H9 (cell line): ENCODE measurements at regions not wholly inside any gene's neighbourhood (a gene's known extent, or its start where the extent isn't known, plus 50 kb on each side); places are given as distances from the start of the nearest gene placed in this dataset.

Source experiments
- DNase-seq: peaks from one replicate; pipeline ENCODE4 v3.0.0-alpha.2; 2017
- H2AFZ ChIP-seq: one replicate; pipeline ENCODE4 v1.6.1; 2013; ENCODE audit warnings: mild to moderate bottlenecking, low read length, control low read depth, moderate library complexity
- H2AK5ac ChIP-seq: 2 replicates; pipeline ENCODE4 v1.6.1; 2013; ENCODE audit warnings: low read length, control low read depth, mixed read lengths; ENCODE audit not compliant: insufficient read length
- H2BK120ac ChIP-seq: one replicate; pipeline ENCODE4 v1.6.1; 2013; ENCODE audit warnings: low read depth, mild to moderate bottlenecking, low read length, control low read depth, inconsistent platforms; ENCODE audit not compliant: poor library complexity, severe bottlenecking
- H2BK12ac ChIP-seq: 2 replicates; pipeline ENCODE4 v1.6.1; 2013; ENCODE audit warnings: low read length, control low read depth, mixed read lengths, low read depth; ENCODE audit not compliant: insufficient read length
- H2BK15ac ChIP-seq: 2 replicates; pipeline ENCODE4 v1.6.1; 2013; ENCODE audit warnings: low read depth, low read length, control low read depth
- H2BK20ac ChIP-seq: one replicate; pipeline ENCODE4 v1.6.1; 2013; ENCODE audit warnings: low read depth, mild to moderate bottlenecking, low read length, control low read depth, inconsistent platforms; ENCODE audit not compliant: poor library complexity, severe bottlenecking
- H2BK5ac ChIP-seq: 2 replicates; pipeline ENCODE4 v1.6.1; 2013; ENCODE audit warnings: low read length, control low read depth, mixed read lengths; ENCODE audit not compliant: insufficient read length
- H3K14ac ChIP-seq: 2 replicates; pipeline ENCODE4 v1.6.1; 2013; ENCODE audit warnings: low read length, control low read depth; ENCODE audit not compliant: insufficient read depth
- H3K18ac ChIP-seq: 2 replicates; pipeline ENCODE4 v1.6.1; 2013; ENCODE audit warnings: low read depth, mild to moderate bottlenecking, mixed read lengths, low read length, control low read depth; ENCODE audit not compliant: insufficient read length
- H3K23ac ChIP-seq: 2 replicates; pipeline ENCODE4 v1.6.1; 2013; ENCODE audit warnings: low read length, control low read depth, mixed read lengths, low read depth; ENCODE audit not compliant: insufficient read length
- H3K23me2 ChIP-seq: 2 replicates; pipeline ENCODE4 v1.6.1; 2013; ENCODE audit warnings: low read depth, mild to moderate bottlenecking, mixed read lengths, low read length, control low read depth; ENCODE audit not compliant: insufficient read length, poor library complexity, severe bottlenecking
- H3K27ac ChIP-seq: 2 replicates; pipeline ENCODE4 v1.5.1; 2013; ENCODE audit warnings: low read length, control low read depth, mixed read lengths, low read depth; ENCODE audit not compliant: insufficient read length
- H3K27me3 ChIP-seq: 2 replicates; pipeline ENCODE4 v1.6.1; 2013; ENCODE audit warnings: low read length, control low read depth, inconsistent platforms; ENCODE audit not compliant: insufficient read depth
- H3K4ac ChIP-seq: 2 replicates; pipeline ENCODE4 v1.6.1; 2013; ENCODE audit warnings: low read depth, mild to moderate bottlenecking, control low read depth, inconsistent platforms, low read length, moderate library complexity
- H3K4me1 ChIP-seq: 2 replicates; pipeline ENCODE4 v1.6.1; 2013; ENCODE audit warnings: low read length, control low read depth, inconsistent platforms; ENCODE audit not compliant: insufficient read depth
- H3K4me2 ChIP-seq: 2 replicates; pipeline ENCODE4 v1.6.1; 2013; ENCODE audit warnings: low read length, control low read depth, mixed read lengths; ENCODE audit not compliant: insufficient read length, insufficient read depth
- H3K56ac ChIP-seq: 2 replicates; pipeline ENCODE4 v1.6.1; 2013; ENCODE audit warnings: low read depth, mild to moderate bottlenecking, mixed read lengths, low read length, control low read depth; ENCODE audit not compliant: insufficient read length
- H3K79me1 ChIP-seq: 2 replicates; pipeline ENCODE4 v1.6.1; 2013; ENCODE audit warnings: low read depth, mild to moderate bottlenecking, moderate library complexity, low read length, control low read depth, inconsistent platforms; ENCODE audit not compliant: insufficient read depth, poor library complexity, severe bottlenecking
- H3K79me2 ChIP-seq: 2 replicates; pipeline ENCODE4 v1.6.1; 2013; ENCODE audit warnings: low read length, control low read depth, inconsistent platforms; ENCODE audit not compliant: insufficient read depth
- H3K9ac ChIP-seq: 2 replicates; pipeline ENCODE4 v1.6.1; 2013; ENCODE audit warnings: low read length, control low read depth, mixed read lengths; ENCODE audit not compliant: insufficient read length; ENCODE audit errors: extremely low read depth
- H3K9me3 ChIP-seq: one replicate; pipeline ENCODE4 v1.6.1; 2013; ENCODE audit warnings: low read depth, low read length, inconsistent platforms; ENCODE audit not compliant: control insufficient read depth
- H3T11ph ChIP-seq: one replicate; pipeline ENCODE4 v1.6.1; 2013; ENCODE audit warnings: mild to moderate bottlenecking, low read length, control low read depth, inconsistent platforms
- H4K20me1 ChIP-seq: one replicate; pipeline ENCODE4 v1.6.1; 2013; ENCODE audit not compliant: control insufficient read depth, insufficient read length, insufficient read depth
- H4K5ac ChIP-seq: 2 replicates; pipeline ENCODE4 v1.6.1; 2013; ENCODE audit warnings: low read depth, mild to moderate bottlenecking, mixed read lengths, low read length, control low read depth; ENCODE audit not compliant: insufficient read length
- H4K8ac ChIP-seq: replicated peaks from 2 replicates; pipeline ENCODE4 v1.6.1; 2013; ENCODE audit warnings: low read length, control low read depth, mixed read lengths, low read depth; ENCODE audit not compliant: insufficient read length
- H4K91ac ChIP-seq: 2 replicates; pipeline ENCODE4 v1.6.1; 2013; ENCODE audit warnings: low read depth, mild to moderate bottlenecking, moderate library complexity, mixed read lengths, low read length, control low read depth; ENCODE audit not compliant: insufficient read length
- H3K27ac Mint-ChIP-seq, 3 experiments: 2 replicates in 2 of 3; 3 replicates in 1 of 3; pipeline ENCODE4 v1.8.0; 2020 to 2021; ENCODE audit warnings: mixed read lengths in 3 of 3, mild to moderate bottlenecking in 1 of 3, moderate library complexity in 1 of 3
- H3K27me3 Mint-ChIP-seq: 2 replicates; pipeline ENCODE4 v1.8.0; 2021; ENCODE audit warnings: low read depth, mild to moderate bottlenecking, moderate library complexity, mixed read lengths
- H3K36me3 Mint-ChIP-seq, 3 experiments: 2 replicates in 2 of 3; 3 replicates in 1 of 3; pipeline ENCODE4 v1.8.0; 2020 to 2021; ENCODE audit warnings: low read depth in 3 of 3, mixed read lengths in 3 of 3; ENCODE audit not compliant: insufficient read depth in 1 of 3
- H3K4me1 Mint-ChIP-seq, 2 experiments: 2 replicates each; pipeline ENCODE4 v1.8.0; 2020; ENCODE audit warnings: mixed read lengths in 2 of 2
- H3K4me3 Mint-ChIP-seq, 2 experiments: 2 replicates in 1 of 2; 3 replicates in 1 of 2; pipeline ENCODE4 v1.8.0; 2020 to 2021; ENCODE audit warnings: mild to moderate bottlenecking in 2 of 2, mixed read lengths in 2 of 2, moderate library complexity in 1 of 2
- H3K9me3 Mint-ChIP-seq, 2 experiments: 2 replicates in 1 of 2; 3 replicates in 1 of 2; pipeline ENCODE4 v1.8.0; 2020; ENCODE audit warnings: mild to moderate bottlenecking in 2 of 2, mixed read lengths in 2 of 2, moderate library complexity in 1 of 2
- WGBS: extraction: QIAGEN DNeasy Blood & Tissue Kit; methylation state at CpG from one replicate; pipeline ENCODE4 v1.1.7; 2013; ENCODE audit warnings: missing lambda C conversion rate, low lambda C conversion rate, mixed read lengths; ENCODE audit not compliant: insufficient read length; ENCODE audit errors: extremely low coverage; 5-methylcytosine and 5-hydroxymethylcytosine counted together
- TF ChIP-seq, protein P1 (sequence below): fragments of 200-600 bp; sonication (generic); conservative IDR thresholded peaks from 3 replicates; pipeline ENCODE4 v1.8.0; 2021; ENCODE audit warnings: antibody characterized with exemption, mild to moderate bottlenecking

DNA sequence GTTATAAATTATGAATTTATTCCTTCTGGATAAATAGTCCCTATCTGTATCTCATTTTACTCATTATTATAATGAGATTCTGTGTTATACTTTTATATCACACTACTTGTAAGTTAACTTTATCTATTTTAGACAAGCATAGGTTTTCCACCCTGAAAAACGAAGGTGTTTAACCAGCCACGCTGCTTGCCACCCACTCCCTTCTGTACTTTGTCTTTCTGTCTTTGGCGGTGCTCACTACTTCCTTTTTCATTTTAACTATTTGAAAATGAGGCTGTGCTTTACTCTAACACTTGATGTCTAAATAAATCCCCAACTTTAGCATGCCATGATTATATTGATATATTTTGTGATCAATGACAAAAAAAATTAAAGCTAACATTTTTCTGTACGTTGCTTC is 952.9 kb downstream of the DNAJB9 start:
- WGBS, result no CpG with 5 or more reads among the region's 4 CpGs
- no peaks in the 10 kb centered on the region for H3K4me1 ChIP-seq
- no peak overlapping the region for H2BK5ac ChIP-seq
- DNase-seq, result no peak
- no peak overlapping the region for H2BK15ac ChIP-seq
- no peaks in the 10 kb centered on the region for H3K79me2 ChIP-seq
- H3K79me1 ChIP-seq, result no peaks in the 10 kb centered on the region
- Mint-ChIP-seq H3K27ac (no peak overlapping the region), H3K4me3 (no peak overlapping the region), H3K27me3 (no peaks in the 10 kb centered on the region), H3K4me1 (peaks cover 9 to 17% of the 10 kb centered on the region in 2 experiments), H3K36me3 (no peaks in the 10 kb centered on the region), H3K9me3 (no peaks in the 10 kb centered on the region; a peak in 1 of 5 replicates)
- no peak overlapping the region for H2AFZ ChIP-seq
- no peak overlapping the region for H3K14ac ChIP-seq
- no peak overlapping the region for H4K5ac ChIP-seq
- TF ChIP-seq, protein P1, sequence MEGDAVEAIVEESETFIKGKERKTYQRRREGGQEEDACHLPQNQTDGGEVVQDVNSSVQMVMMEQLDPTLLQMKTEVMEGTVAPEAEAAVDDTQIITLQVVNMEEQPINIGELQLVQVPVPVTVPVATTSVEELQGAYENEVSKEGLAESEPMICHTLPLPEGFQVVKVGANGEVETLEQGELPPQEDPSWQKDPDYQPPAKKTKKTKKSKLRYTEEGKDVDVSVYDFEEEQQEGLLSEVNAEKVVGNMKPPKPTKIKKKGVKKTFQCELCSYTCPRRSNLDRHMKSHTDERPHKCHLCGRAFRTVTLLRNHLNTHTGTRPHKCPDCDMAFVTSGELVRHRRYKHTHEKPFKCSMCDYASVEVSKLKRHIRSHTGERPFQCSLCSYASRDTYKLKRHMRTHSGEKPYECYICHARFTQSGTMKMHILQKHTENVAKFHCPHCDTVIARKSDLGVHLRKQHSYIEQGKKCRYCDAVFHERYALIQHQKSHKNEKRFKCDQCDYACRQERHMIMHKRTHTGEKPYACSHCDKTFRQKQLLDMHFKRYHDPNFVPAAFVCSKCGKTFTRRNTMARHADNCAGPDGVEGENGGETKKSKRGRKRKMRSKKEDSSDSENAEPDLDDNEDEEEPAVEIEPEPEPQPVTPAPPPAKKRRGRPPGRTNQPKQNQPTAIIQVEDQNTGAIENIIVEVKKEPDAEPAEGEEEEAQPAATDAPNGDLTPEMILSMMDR, result no peak
- H4K91ac ChIP-seq, result no peak overlapping the region
- no peak overlapping the region for H2AK5ac ChIP-seq
- H4K8ac ChIP-seq, result no peak overlapping the region
- no peak overlapping the region for H3K27ac ChIP-seq
- no peak overlapping the region for H3K56ac ChIP-seq
- H2BK12ac ChIP-seq, result no peak overlapping the region
- H3K9me3 ChIP-seq, result no peaks in the 10 kb centered on the region
- no peak overlapping the region for H3K4ac ChIP-seq
- H2BK20ac ChIP-seq, result no peak overlapping the region
- no peaks in the 10 kb centered on the region for H3K27me3 ChIP-seq
- no peak overlapping the region for H3K18ac ChIP-seq
- no peak overlapping the region for H3K4me2 ChIP-seq
- no peak overlapping the region for H3K23ac ChIP-seq
- H2BK120ac ChIP-seq, result no peak overlapping the region
- no peak overlapping the region for H3K9ac ChIP-seq
- H4K20me1 ChIP-seq, result no peaks in the 10 kb centered on the region
- H3T11ph ChIP-seq, result no peak overlapping the region
- H3K23me2 ChIP-seq, result no peaks in the 10 kb centered on the region
